ENCODE measurements at regions not wholly inside any gene's neighbourhood (a gene's known extent, or its start where the extent isn't known, plus 50 kb on each side); places are given as distances from the start of the nearest gene placed in this dataset.
"Not testable (repeated sequence)": the region's sequence is repeated elsewhere in the genome, so short reads cannot be mapped to it uniquely, and the experiment has no call there.

DNA sequence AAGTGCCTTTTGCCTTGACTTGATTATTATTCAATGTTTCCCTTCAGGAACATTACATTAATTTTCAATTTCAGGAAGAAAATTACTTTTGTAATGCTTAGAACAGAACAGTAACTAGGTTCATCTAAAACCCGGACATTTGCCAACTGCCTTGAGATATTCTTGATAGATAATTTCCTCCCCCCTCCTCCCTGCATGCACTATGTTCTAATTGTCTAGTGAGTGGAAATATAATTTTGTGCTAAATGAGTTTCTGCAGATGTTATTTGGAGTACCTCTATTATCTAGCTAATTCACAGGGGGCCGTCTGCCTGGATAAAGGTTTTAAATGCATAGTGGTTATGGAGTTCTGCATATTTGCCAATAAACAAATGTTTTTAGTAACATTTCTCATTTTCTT, 200.3 kb upstream of the SLC39A10 start:
- no peak for DNase-seq

DNA sequence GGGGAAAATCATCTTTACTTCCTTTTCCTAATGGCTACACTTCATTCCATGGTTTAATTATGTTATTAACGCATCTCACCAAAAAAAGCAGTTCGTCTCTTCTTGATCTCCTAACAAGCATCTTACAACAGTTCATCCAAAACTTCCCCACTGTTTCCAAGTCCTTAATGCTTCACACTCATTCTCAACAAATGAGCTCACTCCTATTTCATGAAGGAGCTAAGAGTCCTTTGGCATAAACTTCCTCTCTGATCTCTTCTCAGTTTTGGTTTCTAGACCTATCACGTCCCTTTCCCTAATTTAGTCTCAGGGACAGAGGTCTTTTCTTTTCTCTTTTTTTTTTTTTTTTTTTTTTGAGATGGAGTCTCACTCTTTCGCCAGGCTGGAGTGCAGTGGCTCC, 205.9 kb upstream of the SLC39A10 start:
- DNase-seq: no peak

DNA sequence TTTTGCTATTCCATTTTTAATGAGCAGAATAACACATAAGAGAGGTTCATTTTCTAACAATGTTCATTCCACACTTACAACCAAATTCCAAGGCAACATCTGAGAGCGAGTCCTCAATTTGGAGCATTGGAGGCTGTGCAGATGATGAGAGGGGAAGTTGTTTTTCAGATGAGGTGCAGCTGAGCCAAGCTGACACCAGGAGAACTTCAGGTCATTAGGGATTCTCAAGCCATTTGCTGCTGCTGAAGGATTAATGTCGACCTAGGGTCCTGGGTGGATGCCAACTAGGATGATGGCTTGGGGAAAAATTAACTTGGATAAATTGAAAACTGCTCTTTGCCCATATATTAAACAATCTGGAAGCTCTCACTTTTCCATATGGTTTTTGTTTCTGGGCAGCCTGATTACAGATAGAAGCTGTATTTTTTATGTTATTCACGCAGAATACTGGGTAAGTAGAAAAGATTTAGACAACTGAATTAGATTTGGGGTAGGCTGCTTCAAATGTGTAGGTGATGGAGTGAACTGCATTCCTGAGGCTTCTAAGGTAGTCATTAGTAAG, 206.4 kb upstream of the SLC39A10 start:
- no peak for DNase-seq

DNA sequence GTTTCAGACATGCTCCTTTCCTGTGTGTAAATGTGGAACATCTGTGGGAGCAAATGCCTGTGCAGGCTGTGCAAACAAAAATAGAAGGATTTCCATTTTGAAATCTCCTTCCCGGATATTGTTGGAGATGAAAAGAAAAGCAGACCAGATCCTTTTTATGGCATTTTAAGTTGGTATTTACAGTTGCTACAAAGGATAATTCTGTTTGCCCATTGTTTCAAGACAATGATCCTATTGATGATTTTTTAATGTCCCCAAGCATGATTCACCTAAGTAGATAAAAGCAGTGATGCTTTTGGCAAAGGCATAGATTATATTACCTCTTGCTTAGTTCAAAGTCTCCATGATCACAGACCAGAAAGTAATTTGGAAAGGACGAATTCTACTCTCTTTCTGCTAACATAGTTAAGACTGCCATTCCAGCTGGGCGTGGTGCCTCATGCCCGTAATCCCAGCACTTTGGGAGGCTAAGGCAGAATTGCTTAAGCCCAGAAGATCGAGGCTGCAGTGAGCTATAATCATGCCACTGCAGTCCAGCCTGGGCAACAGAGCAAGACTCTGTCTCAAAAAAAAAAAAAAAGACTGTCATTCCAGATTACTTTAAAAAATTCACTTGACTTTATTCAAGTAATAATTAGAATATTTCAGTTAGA, 209.6 kb upstream of the SLC39A10 start:
- DNase-seq: no peak

DNA sequence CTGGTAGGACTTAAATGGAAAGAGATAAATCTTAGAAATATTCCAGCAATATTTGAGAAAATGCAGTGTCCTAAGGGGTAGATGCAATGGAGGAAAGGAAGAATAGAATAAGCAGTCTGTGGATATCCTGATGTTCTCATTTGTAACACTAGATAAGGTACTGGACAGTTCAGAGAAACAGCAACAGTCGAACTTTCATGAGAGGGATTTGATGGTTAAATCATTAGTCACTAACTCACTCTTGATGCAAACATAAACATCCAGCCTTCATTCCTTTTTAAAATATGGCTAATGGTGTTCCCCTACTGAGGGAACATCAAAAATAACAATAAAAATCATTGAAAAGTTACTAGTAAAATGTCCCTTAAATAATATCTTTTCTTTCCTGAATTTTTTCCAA, 211.4 kb upstream of the SLC39A10 start:
- DNase-seq: no peak

DNA sequence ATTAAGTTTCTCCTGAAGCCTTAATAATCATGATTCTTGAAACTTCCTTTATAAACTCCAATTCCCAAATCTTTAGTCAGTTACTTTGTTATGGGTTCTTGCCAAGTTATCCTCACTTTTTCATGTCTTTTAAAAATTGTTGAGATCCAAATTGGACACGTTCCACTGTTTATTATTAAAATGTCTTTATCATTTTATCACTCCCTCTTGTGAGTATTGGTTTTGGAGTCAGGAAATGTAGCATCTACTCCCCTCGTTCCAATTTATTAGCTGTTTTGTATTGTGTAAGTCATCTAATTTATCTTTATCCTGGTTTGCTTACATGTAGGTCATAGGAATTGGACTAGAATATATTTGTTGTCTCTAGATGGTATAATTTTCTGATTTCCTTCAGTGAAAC, 213.1 kb upstream of the SLC39A10 start:
- no peak for DNase-seq

DNA sequence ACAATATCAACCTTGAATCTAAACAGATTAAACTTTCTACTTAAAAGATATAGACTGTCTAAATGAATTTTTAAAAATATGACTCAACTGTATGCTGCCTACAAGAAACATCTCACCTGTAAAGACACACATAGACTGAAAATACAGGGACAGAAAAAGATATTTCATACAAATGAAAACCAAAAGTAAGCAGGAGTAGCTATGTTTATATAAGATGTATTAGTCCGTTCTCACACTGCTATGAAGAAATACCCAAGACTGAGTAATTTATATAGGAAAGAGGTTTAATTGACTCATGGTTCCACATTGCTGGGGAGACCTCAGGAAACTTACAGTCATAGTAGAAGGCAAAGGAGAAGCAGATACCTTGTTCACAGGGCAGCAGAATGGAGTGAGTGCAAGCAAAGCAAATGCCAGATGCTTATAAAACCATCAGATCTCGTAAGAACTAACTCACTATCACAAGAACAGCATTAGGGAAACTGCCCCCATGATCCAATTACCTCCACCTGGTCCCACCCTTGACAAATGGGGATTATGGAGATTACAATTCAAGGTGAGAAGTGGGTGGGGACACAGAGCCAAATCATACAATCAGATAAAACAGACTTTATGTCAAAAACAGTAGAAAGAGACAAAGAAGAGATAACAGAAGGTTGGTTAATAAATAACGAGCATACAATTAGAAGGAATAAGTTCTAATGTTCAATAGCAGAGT, 214.4 kb upstream of the SLC39A10 start:
- DNase-seq: no peak

DNA sequence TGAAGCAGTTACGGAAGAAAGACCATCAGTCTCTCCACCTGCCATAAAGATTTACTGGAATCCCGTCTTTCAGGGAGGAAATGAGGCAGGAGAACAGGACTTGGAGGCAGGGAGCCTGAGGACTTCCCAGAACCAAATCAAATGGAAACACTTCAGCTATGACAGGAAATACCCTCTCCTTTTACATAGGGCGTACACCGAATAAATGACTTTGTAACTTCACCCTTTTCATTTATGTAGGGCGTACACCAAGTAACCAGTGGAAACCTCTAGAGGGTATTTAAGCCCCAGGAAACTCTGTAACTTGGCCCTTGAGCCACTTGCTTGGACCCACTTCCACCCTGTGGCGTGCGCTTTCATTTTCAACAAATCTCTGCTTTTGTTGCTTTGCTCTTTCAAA, 218.3 kb upstream of the SLC39A10 start:
- DNase-seq: no peak

DNA sequence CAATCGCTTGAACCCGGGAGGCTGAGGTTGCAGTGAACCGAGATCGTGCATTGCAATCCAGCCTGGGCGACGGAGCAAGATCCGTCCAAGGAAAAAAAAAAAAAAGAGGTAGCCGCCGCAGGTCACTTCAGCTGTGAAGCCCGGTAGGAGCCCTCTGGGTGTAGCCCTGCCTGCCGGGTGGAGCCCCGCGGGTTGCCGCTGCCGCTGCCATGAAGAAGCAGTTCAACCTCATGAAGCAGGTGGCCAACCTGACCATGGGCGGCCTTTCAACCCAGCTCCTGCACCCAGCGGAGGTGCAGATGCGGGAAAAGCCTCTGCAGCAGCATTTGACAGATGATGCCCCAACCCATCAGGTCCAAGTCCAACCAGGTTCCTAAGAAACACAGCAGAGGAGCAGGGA, 219.5 kb upstream of the SLC39A10 start:
- DNase-seq: no peak

DNA sequence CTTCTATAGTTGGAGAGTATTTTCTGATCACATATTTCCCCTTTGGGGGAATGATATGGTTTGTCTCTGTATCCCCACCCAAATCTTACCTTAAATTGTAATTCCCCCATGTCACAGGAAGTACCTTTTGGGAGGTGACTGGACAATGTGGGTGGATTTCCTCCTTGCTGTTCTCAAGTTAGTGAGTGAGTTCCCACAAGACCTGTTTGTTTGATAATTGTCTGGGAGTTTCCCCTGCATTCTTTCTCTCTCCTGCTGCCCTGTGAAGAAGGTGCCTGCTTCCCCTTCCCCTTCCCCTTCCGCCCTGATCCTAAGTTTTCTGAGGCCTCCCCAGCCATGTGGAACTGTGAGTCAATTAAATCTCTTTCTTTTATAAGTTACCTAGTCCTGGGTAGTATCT, 222.7 kb upstream of the SLC39A10 start:
- DNase-seq: no peak

DNA sequence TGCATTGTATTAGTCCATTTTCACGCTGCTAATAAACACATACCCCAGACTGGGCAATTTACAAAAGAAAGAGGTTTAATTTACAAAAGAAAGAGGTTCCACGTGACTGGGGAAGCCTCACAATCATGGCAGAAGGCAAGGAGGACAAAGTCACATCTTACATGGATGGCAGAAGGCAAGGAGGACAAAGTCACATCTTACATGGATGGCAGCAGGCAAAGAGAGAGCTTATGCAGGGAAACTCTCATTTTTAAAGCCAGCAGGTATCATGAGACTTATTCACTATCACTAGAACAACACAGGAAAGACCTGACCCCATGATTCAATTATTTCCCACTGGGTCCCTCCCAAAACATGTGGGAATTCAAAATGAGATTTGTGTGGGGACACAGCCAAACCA, 223.3 kb upstream of the SLC39A10 start:
- DNase-seq: not testable (repeated sequence)

DNA sequence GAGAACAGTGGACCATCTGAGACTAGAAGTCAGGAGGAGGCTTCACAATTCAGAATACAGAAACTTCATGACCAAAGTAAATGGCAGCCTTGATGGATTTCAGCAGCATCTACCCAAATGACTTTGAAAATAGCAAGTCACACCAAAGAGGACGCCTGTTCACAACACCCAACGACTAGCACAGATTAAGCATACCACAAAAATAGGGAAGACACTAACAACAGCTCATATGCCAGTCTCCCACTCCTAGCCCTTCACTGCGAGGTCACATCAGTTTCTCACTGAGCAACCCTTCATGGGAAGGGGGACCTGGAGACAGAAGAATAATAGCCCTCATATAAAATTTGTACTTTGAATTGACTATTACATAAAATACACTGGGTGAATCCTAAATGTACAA, 228.4 kb upstream of the SLC39A10 start:
- DNase-seq: peak in 1 of 2 donors; percentile 37

DNA sequence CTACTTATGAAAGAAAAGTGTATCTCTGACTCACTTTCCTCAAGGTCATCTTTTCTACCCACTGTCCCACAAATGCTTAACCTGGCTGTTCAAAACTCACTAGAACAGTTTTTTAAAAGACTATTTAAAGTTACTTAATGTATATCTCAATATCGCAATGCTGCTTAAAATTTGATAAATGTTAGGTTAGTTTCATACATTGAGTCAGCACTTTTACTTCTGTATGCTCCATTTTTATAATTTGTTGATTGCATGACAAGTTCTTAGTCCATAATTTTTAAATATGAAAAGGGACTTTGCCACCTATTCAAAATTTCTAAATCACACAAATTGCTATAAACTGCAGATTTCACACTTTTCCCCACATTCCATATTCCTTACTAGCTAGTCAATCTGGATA, 231.7 kb upstream of the SLC39A10 start:
- DNase-seq: no peak

DNA sequence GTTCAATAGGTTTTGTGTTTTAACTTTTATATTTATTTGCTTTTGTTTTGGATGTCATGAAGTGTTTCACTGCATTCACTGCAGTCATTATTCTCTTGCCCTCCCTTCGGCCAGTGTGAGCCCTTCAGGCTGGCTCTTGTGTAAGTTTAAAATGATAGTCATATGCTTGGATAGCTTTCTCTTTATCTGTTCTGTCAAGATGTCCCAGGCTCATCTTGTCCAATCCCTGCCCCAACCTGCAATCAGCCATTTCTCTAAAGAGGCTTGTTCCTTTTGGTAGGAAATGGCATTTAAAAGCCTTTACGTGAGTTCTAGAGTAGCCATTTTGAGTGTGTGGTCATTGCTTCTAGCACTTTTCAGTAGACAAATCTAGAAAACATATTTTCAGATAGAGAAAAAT, 238.0 kb upstream of the SLC39A10 start:
- no peak for DNase-seq

DNA sequence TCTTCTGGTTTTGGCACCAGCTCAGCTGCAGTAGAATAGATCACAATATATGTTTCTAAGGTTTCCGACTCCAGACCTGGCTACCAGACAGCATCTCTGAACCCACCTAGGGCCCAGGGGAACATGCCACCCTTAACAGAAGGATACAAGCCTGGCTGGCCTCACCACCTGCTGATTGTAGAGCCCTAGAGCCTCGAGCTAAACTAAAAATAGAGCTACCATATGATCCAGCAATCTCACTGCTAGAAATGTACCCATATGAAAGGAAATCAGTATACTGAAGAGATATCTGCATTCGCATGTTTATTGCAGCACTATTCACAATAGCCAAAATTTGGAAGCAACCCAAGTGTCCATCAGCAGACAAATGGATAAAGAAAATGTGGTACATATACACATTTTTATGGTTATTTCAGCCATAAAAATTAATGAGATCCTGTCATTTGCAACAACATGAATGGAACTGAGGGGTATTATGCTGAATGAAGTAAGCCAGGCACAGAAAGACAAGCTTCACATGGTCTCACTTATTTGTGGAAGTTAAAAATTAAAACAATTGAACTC, 242.4 kb upstream of the SLC39A10 start:
- no peak for DNase-seq

DNA sequence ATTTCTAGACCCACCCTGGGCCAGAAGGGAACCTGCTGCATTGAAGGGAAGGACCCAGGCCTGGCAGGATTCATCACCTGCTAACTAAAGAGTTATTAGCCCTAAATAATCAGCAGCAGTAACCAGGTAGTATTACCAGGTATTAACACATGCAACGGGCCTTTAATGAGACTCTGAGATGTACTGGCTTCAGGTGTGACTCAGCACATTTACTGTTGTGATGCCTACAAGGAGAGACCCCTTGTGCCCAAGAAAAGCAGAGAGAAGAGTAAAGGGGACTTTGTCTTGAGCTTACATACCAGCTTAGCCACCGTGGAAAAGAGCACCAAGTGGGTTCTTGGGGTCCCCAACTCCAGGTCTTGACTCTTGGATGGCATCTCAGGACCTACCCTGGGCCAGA, 243.1 kb upstream of the SLC39A10 start:
- no peak for DNase-seq

DNA sequence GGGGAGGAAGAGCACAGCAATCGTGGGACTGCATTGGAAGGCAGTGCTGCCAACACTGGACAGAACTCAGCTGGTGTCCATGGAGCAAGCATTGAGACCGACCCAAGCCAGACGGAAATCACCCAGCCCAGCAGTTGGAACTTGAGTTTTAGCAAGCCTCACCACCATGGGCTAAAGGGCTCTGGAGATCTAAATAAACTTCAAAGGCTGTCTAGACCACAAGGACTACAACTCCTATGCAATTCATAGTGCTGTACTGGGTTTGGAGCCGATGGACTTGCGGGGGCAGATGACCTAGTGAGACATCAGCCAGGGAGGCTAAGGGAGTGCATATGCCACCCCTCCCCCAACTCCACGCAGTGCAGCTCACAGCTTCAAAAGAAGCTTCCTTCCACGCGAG, 243.6 kb upstream of the SLC39A10 start:
- DNase-seq: no peak

DNA sequence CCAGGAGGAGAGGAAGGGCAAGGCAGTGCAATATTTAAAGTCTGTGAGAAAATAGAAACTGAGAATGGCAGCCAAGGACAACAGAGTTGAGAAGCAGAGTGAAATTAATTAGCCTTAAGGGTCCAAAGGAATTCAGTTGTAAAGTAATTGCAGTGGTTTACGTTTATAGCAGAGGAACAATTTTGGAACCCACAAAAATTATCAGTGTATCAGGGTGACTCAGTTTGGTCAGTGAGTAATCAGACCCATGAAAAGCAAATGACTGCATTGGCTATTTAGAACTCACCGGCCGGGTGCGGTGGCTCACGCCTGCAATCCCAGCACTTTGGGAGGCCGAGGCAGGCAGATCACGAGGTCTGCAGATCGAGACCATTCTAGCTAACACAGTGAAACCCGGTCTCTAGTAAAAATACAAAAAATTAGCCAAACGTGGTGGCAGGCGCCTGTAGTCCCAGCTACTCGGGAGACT, 245.8 kb upstream of the SLC39A10 start:
- DNase-seq: no peak

DNA sequence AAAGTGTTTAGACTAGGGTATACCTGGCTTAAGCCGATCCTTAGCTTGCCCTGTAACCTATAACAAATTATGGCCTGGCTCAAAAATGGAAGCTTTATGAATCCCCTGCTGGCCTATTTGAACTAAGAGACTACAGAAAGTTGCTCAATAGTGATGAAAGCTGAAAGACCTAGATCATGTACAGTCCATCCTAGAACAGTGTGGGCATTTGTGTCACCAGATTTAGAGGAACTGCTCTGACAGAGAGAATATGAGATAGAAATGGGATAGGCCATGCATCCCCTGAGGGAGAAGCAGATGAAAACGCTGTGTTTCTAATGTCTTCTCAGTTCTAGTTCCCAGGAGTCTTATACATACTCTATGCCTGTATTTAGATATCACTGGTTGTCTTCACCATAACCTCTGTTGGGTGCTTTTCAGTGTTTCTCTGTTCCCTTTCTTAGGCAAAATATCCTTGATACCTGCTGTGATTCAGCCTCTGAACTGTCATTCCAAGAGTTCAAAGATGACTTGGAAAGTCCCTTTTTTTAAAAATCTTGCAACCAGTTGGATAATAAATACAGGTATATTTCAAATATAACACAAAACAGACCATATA, 246.9 kb upstream of the SLC39A10 start:
- no peak for DNase-seq

DNA sequence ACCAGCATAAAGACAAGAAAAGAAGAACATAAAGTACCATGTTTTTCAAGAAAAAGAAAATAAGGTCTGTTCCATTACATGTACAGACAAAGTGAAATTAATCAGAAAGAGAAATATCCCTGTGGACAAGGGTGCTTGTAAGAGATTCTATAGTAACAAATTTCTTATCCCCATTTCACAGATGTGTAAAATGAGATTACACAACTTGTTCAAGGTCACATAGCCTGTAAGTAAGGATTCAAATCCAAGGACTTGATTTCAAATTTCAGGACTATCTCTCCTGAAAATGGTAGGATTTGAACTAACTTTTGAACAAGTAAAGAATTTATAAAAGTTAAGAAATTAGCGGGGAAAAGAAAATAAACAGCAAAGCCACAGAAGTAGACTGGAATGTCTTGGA, 248.2 kb upstream of the SLC39A10 start:
- no peak for DNase-seq

DNA sequence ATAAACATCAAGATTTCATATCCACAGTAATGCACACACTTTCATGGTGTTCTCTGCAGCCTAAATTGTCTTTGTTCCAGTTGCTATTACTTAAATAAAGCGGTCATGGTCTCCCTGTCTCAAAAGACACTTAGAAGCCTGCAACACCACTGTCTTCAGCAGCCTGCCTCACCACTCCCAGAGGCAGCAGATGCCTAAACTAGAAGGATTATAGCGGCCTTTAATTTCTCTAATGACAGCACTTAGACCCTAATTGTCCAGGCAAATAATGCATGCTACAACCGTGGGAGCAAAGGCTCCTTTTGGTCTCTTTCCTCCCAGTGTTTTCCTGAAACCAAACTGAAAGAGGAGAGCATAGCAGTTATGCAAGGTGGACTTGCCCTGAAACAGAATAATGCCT, 248.8 kb upstream of the SLC39A10 start:
- DNase-seq: no peak

DNA sequence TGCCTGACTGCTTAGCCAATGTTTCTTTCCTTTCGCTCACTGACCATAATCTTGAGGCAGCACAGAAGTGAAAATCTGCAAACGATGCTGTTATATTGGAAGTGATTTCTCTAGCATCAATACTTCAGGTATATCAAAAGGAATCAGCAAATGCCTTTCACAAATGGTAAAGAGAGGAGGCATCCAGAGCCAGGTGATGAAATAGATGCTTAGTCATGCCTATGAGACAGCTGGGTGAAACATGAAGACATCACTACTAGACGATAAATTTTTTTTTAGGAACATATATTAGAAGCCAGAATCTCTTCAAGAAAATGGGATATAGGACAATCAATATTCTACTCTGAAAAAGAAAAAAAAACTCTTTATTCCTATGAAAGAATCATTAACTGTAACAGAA, 249.2 kb upstream of the SLC39A10 start:
- DNase-seq: no peak

DNA sequence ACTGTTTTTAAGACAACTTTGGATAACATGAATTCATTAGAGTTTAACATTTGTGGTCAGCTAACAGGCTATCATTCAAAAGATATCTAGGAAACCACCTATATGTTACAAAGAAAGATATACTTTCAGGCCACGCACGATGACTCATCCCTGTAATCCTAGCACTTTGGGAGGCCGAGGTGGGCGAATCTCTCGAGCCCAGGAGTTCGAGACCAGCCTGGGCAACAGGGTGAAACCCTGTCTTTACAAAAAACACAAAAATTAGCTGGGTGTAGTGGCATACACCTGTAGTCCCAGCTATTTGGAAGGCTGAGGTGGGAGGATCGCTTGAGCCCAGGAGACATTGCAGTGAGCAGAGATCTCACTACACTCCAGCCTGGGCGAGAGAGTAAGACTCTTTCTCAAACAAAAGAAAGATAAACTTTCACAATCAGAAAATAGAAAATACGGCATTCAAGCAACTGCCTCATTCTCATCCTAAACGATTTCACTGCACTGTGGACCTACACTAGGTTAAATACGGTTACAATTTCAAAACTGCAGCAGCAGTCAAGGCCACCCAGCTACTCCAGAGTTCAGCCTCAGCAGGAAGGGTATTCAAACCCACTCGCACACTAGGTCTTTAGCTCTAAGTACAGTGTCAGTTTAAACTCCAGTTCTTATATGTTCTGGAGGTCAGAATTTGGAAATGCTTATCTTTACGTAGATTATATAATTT, 250.0 kb upstream of the SLC39A10 start:
- DNase-seq: no peak
